ENCODE measurements at regions not wholly inside any gene's neighbourhood (a gene's known extent, or its start where the extent isn't known, plus 50 kb on each side); places are given as distances from the start of the nearest gene placed in this dataset.

DNA sequence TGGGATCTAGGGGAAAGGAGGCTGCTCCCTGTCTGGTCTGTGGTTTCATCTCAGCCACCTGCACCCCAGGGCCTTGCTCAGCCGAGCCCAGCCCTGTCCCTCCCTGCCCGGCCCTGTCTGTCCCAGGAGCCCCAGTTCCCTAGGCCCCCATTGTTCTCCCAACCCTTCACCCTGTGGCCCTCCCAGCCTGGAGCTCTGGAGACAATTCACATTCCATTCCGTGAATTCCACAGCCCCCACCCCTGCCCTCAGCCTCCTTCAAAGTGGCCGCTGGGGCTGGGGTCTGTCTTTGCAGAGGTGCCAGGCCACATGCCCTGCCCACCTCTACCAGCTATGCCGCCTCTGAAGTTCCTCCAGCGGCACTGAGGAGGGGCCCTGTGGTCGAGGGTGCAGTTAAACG lies 77.9 kb upstream of the WNT11 start:
- TF ChIP-seq, protein P1, sequence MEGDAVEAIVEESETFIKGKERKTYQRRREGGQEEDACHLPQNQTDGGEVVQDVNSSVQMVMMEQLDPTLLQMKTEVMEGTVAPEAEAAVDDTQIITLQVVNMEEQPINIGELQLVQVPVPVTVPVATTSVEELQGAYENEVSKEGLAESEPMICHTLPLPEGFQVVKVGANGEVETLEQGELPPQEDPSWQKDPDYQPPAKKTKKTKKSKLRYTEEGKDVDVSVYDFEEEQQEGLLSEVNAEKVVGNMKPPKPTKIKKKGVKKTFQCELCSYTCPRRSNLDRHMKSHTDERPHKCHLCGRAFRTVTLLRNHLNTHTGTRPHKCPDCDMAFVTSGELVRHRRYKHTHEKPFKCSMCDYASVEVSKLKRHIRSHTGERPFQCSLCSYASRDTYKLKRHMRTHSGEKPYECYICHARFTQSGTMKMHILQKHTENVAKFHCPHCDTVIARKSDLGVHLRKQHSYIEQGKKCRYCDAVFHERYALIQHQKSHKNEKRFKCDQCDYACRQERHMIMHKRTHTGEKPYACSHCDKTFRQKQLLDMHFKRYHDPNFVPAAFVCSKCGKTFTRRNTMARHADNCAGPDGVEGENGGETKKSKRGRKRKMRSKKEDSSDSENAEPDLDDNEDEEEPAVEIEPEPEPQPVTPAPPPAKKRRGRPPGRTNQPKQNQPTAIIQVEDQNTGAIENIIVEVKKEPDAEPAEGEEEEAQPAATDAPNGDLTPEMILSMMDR (IDR thresholded peaks at IDR 0.05), result no peak
- no peak for TF ChIP-seq EZH2 (IDR thresholded peaks at IDR 0.05)

Data from neural progenitor cell (in vitro differentiated cells).